Hepatocyte (in vitro differentiated cells): ENCODE measurements at regions not wholly inside any gene's neighbourhood (a gene's known extent, or its start where the extent isn't known, plus 50 kb on each side); places are given as distances from the start of the nearest gene placed in this dataset.

Experiments used
- CTCF ChIP-seq: fragments of 200-600 bp; sonication (generic); IDR thresholded peaks from 2 replicates; pipeline ENCODE4 v1.5.1; 2016; ENCODE audit warnings: antibody characterized with exemption, mild to moderate bottlenecking; ENCODE audit not compliant: poor library complexity
- EZH2 ChIP-seq: fragments of 200-600 bp; sonication (generic); IDR thresholded peaks from 2 replicates; pipeline ENCODE4 v1.6.1; 2016; ENCODE audit warnings: antibody characterized with exemption, mild to moderate bottlenecking, borderline replicate concordance
- EZH2phosphoT487 ChIP-seq: fragments of 200-600 bp; sonication (generic); IDR thresholded peaks from one replicate; pipeline ENCODE4 v1.6.1; 2018; ENCODE audit warnings: antibody characterized with exemption, mild to moderate bottlenecking, low read depth, moderate library complexity; ENCODE audit not compliant: unreplicated experiment, severe bottlenecking

GRCh38 chr5:82351754-82352145, 73.6 kb upstream of the RPS23 start:
- TF ChIP-seq CTCF (peak; percentile 67), EZH2 (no peak), EZH2phosphoT487 (no peak)
